ENCODE measurements at regions not wholly inside any gene's neighbourhood (a gene's known extent, or its start where the extent isn't known, plus 50 kb on each side); places are given as distances from the start of the nearest gene placed in this dataset.
"Not testable (repeated sequence)": the region's sequence is repeated elsewhere in the genome, so short reads cannot be mapped to it uniquely, and the experiment has no call there.

DNA sequence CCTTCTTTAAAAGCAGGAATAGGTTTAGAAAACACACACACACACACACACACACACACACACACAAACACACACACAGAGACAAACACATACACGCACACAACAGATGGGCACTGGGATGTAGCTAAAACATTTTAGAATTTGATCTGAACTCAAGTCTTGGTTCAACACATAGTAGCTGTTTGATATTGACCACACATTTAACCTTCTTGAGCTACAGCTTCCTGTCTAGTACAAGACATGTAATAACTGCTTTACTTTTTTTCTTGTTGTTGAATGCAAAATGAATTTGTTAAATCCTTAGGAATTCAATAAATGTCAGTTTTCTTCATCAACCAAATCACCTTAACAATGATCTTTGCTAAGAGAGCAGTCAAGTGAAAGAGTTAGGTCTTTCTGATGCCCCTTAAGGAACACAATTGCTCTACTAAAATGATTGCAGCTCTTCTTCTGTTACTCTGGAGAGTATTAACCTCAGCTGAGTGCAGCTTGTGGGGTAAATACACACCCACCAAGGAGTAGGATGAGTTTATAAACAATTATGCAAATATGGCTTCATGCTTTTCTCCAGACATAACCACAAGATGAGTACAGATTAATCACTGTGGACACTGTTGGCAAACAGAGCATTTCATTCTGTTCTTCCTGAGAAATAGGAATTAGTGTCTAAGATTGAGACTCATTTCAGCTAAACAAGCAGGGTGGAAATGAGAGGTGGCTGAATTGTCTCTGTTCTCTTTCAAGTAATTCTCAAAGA is 302.9 kb upstream of the PAPPA start:
- ATAC-seq (ENCODE audit: insufficient read depth, low read depth) (no peak), DNase-seq (no peak)
- Histone ChIP-seq H3K4me3 (ENCODE audit: low read depth in 1 of 2, low read length in 2 of 2) (no peak overlapping the region), H3K4me1 (ENCODE audit: insufficient read depth, low read length) (no peaks in the 10 kb centered on the region), H2AFZ (ENCODE audit: low read depth, low read length) (no peak overlapping the region), H3K36me3 (ENCODE audit: insufficient read depth, low read length) (no peaks in the 10 kb centered on the region), H3K9ac (ENCODE audit: low read depth, low read length) (no peak overlapping the region), H3K4me2 (ENCODE audit: insufficient read depth, low read length) (no peak overlapping the region), H3K9me3 (ENCODE audit: insufficient read depth, low read length, severe bottlenecking) (no peaks in the 10 kb centered on the region), H3K27ac (ENCODE audit: low read length) (no peak overlapping the region), H3K79me2 (ENCODE audit: insufficient read depth, low read length) (no peaks in the 10 kb centered on the region), H3K27me3 (ENCODE audit: insufficient read depth, low read length, poor library complexity) (no peaks in the 10 kb centered on the region), H4K20me1 (ENCODE audit: insufficient read depth, low read length) (no peaks in the 10 kb centered on the region)
- TF ChIP-seq, protein P1, sequence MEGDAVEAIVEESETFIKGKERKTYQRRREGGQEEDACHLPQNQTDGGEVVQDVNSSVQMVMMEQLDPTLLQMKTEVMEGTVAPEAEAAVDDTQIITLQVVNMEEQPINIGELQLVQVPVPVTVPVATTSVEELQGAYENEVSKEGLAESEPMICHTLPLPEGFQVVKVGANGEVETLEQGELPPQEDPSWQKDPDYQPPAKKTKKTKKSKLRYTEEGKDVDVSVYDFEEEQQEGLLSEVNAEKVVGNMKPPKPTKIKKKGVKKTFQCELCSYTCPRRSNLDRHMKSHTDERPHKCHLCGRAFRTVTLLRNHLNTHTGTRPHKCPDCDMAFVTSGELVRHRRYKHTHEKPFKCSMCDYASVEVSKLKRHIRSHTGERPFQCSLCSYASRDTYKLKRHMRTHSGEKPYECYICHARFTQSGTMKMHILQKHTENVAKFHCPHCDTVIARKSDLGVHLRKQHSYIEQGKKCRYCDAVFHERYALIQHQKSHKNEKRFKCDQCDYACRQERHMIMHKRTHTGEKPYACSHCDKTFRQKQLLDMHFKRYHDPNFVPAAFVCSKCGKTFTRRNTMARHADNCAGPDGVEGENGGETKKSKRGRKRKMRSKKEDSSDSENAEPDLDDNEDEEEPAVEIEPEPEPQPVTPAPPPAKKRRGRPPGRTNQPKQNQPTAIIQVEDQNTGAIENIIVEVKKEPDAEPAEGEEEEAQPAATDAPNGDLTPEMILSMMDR (IDR thresholded peaks at IDR 0.05; ENCODE audit: borderline replicate concordance, extremely low read depth, low read length, poor library complexity, severe bottlenecking) = no peak
- TF ChIP-seq EZH2 (IDR thresholded peaks at IDR 0.05; ENCODE audit: borderline replicate concordance, low read depth, low read length, severe bottlenecking) = no peak

DNA sequence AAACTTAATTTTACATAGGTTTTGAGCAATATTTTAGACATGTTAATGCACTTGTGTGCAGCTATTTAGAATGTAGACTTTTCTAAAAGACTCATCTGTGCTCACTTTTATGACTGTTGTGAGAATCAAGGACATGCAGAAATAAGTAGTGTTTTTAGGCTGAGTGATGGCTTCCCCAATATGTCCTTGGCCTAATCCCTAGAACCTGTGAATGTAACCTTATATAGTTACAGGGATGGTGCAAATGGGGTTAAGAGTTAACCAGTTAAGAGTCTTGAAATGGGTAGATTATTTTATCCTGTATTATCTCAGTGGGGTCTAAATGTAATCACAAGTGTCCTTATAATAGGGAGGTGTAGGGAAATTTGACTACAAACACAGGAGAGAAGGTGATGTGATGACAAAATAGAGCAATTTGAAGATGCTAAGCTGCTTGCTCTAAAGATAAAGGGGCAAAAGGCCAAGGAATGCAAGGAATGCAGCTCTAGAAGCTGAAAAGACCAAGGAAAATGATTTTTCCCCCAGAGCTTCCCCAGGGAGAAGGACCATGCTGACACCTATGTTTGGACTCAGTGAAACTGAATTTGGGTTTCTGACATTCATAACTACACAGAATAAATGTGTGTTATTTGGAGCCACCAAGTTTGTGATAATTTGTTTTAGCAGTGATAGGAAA is 298.0 kb upstream of the PAPPA start:
- Histone ChIP-seq H3K4me2 (ENCODE audit: insufficient read depth, low read length) (no peak overlapping the region), H3K9me3 (ENCODE audit: insufficient read depth, low read length, severe bottlenecking) (no peaks in the 10 kb centered on the region), H3K79me2 (ENCODE audit: insufficient read depth, low read length) (no peaks in the 10 kb centered on the region), H3K27ac (ENCODE audit: low read length) (no peak overlapping the region), H3K27me3 (ENCODE audit: insufficient read depth, low read length, poor library complexity) (no peaks in the 10 kb centered on the region), H3K36me3 (ENCODE audit: insufficient read depth, low read length) (no peaks in the 10 kb centered on the region), H3K4me3 (ENCODE audit: low read depth in 1 of 2, low read length in 2 of 2) (no peak overlapping the region), H2AFZ (ENCODE audit: low read depth, low read length) (no peak overlapping the region), H3K9ac (ENCODE audit: low read depth, low read length) (no peak overlapping the region), H3K4me1 (ENCODE audit: insufficient read depth, low read length) (no peaks in the 10 kb centered on the region), H4K20me1 (ENCODE audit: insufficient read depth, low read length) (no peaks in the 10 kb centered on the region)
- TF ChIP-seq, protein P1 (IDR thresholded peaks at IDR 0.05; ENCODE audit: borderline replicate concordance, extremely low read depth, low read length, poor library complexity, severe bottlenecking) = no peak
- no peak for TF ChIP-seq EZH2 (IDR thresholded peaks at IDR 0.05; ENCODE audit: borderline replicate concordance, low read depth, low read length, severe bottlenecking)
- DNase-seq (no peak), ATAC-seq (ENCODE audit: insufficient read depth, low read depth) (no peak)

DNA sequence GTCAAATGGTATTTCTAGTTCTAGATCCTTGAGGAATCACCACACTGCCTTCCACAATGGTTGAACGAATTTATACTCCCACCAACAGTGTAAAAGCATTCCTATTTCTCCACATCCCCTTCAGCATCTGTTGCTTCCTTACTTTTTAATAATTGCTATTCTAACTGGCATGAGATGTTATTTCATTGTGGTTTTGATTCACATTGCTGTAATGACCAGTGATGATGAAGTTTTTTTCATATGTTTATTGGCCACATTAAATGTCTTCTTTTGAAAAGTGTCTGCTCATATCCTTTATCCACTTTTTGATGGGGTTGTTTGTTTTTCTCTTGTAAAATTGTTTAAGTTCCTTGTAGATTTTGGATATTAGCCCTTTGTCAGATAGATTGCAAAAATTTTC is 295.2 kb upstream of the PAPPA start:
- not testable (repeated sequence) for DNase-seq; H2AFZ ChIP-seq (ENCODE audit: low read depth, low read length); ATAC-seq (ENCODE audit: insufficient read depth, low read depth)

DNA sequence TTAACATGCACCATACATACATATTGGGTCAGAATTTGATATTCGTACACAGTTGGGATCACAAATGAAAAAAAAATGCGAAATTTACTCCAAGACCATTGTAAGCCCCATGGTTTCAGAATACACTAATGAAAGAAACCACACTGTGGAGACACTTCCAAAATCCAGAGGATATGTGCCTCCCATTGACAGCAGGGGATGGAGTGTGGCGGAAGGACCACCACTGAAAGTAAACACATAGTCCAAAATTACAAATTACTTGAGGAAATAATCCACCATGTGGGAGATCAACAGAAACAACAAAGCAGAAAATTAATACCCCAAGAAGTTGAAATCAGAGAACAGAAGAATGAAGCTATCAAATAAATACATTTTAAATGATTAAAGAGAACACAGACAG is 291.6 kb upstream of the PAPPA start:
- DNase-seq (no peak), ATAC-seq (ENCODE audit: insufficient read depth, low read depth) (no peak)
- no peaks in the 10 kb centered on the region for H3K9me3 ChIP-seq (ENCODE audit: insufficient read depth, low read length, severe bottlenecking)
- H3K79me2 ChIP-seq (ENCODE audit: insufficient read depth, low read length) = no peaks in the 10 kb centered on the region
- no peaks in the 10 kb centered on the region for H4K20me1 ChIP-seq (ENCODE audit: insufficient read depth, low read length)
- H3K4me1 ChIP-seq (ENCODE audit: insufficient read depth, low read length) = no peaks in the 10 kb centered on the region
- H3K27me3 ChIP-seq (ENCODE audit: insufficient read depth, low read length, poor library complexity) = no peaks in the 10 kb centered on the region
- H2AFZ ChIP-seq (ENCODE audit: low read depth, low read length) = no peak overlapping the region
- H3K36me3 ChIP-seq (ENCODE audit: insufficient read depth, low read length) = no peaks in the 10 kb centered on the region
- no peak overlapping the region for H3K4me3 ChIP-seq (ENCODE audit: low read depth in 1 of 2, low read length in 2 of 2)
- H3K4me2 ChIP-seq (ENCODE audit: insufficient read depth, low read length) = no peak overlapping the region
- H3K9ac ChIP-seq (ENCODE audit: low read depth, low read length) = no peak overlapping the region
- no peak for TF ChIP-seq EZH2 (IDR thresholded peaks at IDR 0.05; ENCODE audit: borderline replicate concordance, low read depth, low read length, severe bottlenecking)
- TF ChIP-seq, protein P1 (IDR thresholded peaks at IDR 0.05; ENCODE audit: borderline replicate concordance, extremely low read depth, low read length, poor library complexity, severe bottlenecking) = no peak
- H3K27ac ChIP-seq (ENCODE audit: low read length) = no peak overlapping the region

More for the DNA sequence above, 295.2 kb upstream of the PAPPA start:
- not testable (repeated sequence) for H3K4me3 ChIP-seq (ENCODE audit: low read depth in 1 of 2, low read length in 2 of 2); H3K36me3 ChIP-seq (ENCODE audit: insufficient read depth, low read length); H3K27ac ChIP-seq (ENCODE audit: low read length); H3K4me1 ChIP-seq (ENCODE audit: insufficient read depth, low read length); H3K9me3 ChIP-seq (ENCODE audit: insufficient read depth, low read length, severe bottlenecking); H3K27me3 ChIP-seq (ENCODE audit: insufficient read depth, low read length, poor library complexity); H4K20me1 ChIP-seq (ENCODE audit: insufficient read depth, low read length); H3K79me2 ChIP-seq (ENCODE audit: insufficient read depth, low read length); H3K4me2 ChIP-seq (ENCODE audit: insufficient read depth, low read length); H3K9ac ChIP-seq (ENCODE audit: low read depth, low read length)

Data from DND-41 (cell line).